ENCODE measurements at regions not wholly inside any gene's neighbourhood (a gene's known extent, or its start where the extent isn't known, plus 50 kb on each side); places are given as distances from the start of the nearest gene placed in this dataset.

- TF ChIP-seq CTCF (IDR thresholded peaks at IDR 0.05) (no peak), ZFX (IDR thresholded peaks at IDR 0.05; ENCODE audit: borderline replicate concordance) (no peak)
These were observed 226.9 kb upstream of the GYPC start for GRCh38 chr2:126429103-126429502.

Data from 22Rv1 (cell line).